ENCODE measurements at regions not wholly inside any gene's neighbourhood (a gene's known extent, or its start where the extent isn't known, plus 50 kb on each side); places are given as distances from the start of the nearest gene placed in this dataset.

- no peak for DNase-seq
Observed at GRCh38 chr1:195336812-195337211, 1271.4 kb downstream of the KCNT2 start.

- DNase-seq: no peak
Observed at GRCh38 chr1:195335541-195335940, 1272.7 kb downstream of the KCNT2 start.

GRCh38 chr1:195332102-195332501 lies 1276.1 kb downstream of the KCNT2 start:
- no peak for DNase-seq

GRCh38 chr1:195328681-195329080 lies 1279.6 kb downstream of the KCNT2 start:
- no peak for DNase-seq

GRCh38 chr1:195328102-195328501 lies 1280.1 kb downstream of the KCNT2 start:
- DNase-seq: no peak

GRCh38 chr1:195327361-195327760 lies 1280.9 kb downstream of the KCNT2 start:
- no peak for DNase-seq

- DNase-seq: no peak
Observed at GRCh38 chr1:195326325-195326724, 1281.9 kb downstream of the KCNT2 start.

GRCh38 chr1:195325181-195325580 lies 1283.1 kb downstream of the KCNT2 start:
- no peak for DNase-seq

GRCh38 chr1:195306281-195306680 lies 1302.0 kb downstream of the KCNT2 start:
- no peak for DNase-seq

- DNase-seq: no peak
Observed at GRCh38 chr1:195294911-195295310, 1313.3 kb downstream of the KCNT2 start.

GRCh38 chr1:195278644-195279043 lies 1329.6 kb downstream of the KCNT2 start:
- DNase-seq: no peak

- no peak for DNase-seq
Observed at GRCh38 chr1:195275710-195276109, 1332.5 kb downstream of the KCNT2 start.

- DNase-seq: no peak
Observed at GRCh38 chr1:195251900-195252299, 1356.3 kb downstream of the KCNT2 start.

GRCh38 chr1:195243492-195243891 lies 1364.7 kb downstream of the KCNT2 start:
- DNase-seq: no peak

GRCh38 chr1:195241066-195241465 lies 1367.2 kb downstream of the KCNT2 start:
- DNase-seq: no peak

- no peak for DNase-seq
Observed at GRCh38 chr1:195238313-195238712, 1369.9 kb downstream of the KCNT2 start.

GRCh38 chr1:195236991-195237889 lies 1371.0 kb downstream of the KCNT2 start:
- no peak for DNase-seq

- DNase-seq: no peak
Observed at GRCh38 chr1:195218428-195219212, 1389.6 kb downstream of the KCNT2 start.

- DNase-seq: no peak
Observed at GRCh38 chr1:195202241-195202640, 1406.0 kb downstream of the KCNT2 start.

- DNase-seq: no peak
Observed at GRCh38 chr1:195200772-195201171, 1407.5 kb downstream of the KCNT2 start.

- no peak for DNase-seq
Observed at GRCh38 chr1:195197116-195197515, 1411.1 kb downstream of the KCNT2 start.

- no peak for DNase-seq
Observed at GRCh38 chr1:195195423-195196057, 1412.7 kb downstream of the KCNT2 start.

- DNase-seq: no peak
Observed at GRCh38 chr1:195193134-195193533, 1415.1 kb downstream of the KCNT2 start.
